Naive B cell (primary cell): ENCODE measurements at regions not wholly inside any gene's neighbourhood (a gene's known extent, or its start where the extent isn't known, plus 50 kb on each side); places are given as distances from the start of the nearest gene placed in this dataset.

Experiments used
- ATAC-seq, 2 donors: fragments of 150-1000 bp; cut with Tn5 transposase; 2 replicates each; pipeline ENCODE4 v1.10.0; 2021; ENCODE audit warnings: low read depth in 2 of 2, mild to moderate bottlenecking in 2 of 2, moderate library complexity in 2 of 2
- DNase-seq: peaks from one replicate; pipeline ENCODE4 v3.0.0; 2022
- H3K27ac Mint-ChIP-seq, 6 donors: one replicate each; pipeline ENCODE4 v1.8.0; 2020 to 2022; ENCODE audit warnings: mild to moderate bottlenecking in 6 of 6, mixed read lengths in 6 of 6, moderate library complexity in 5 of 6, inconsistent platforms in 2 of 6
- H3K27me3 Mint-ChIP-seq, 3 donors: one replicate each; pipeline ENCODE4 v1.8.0; 2021 to 2022; ENCODE audit warnings: mixed read lengths in 3 of 3, mild to moderate bottlenecking in 1 of 3
- H3K36me3 Mint-ChIP-seq, 2 donors: one replicate each; pipeline ENCODE4 v1.8.0; 2020 to 2022; ENCODE audit warnings: mixed read lengths in 2 of 2, inconsistent platforms in 1 of 2, mild to moderate bottlenecking in 1 of 2
- H3K4me1 Mint-ChIP-seq, 3 donors: one replicate each; pipeline ENCODE4 v1.8.0; 2020 to 2022; ENCODE audit warnings: mixed read lengths in 3 of 3, inconsistent platforms in 1 of 3, mild to moderate bottlenecking in 1 of 3, moderate library complexity in 1 of 3
- H3K4me3 Mint-ChIP-seq, 8 donors: one replicate each; pipeline ENCODE4 v1.8.0; 2020 to 2022; ENCODE audit warnings: mild to moderate bottlenecking in 8 of 8, mixed read lengths in 8 of 8, moderate library complexity in 8 of 8, inconsistent platforms in 2 of 8
- H3K9me3 Mint-ChIP-seq, 7 donors: one replicate each; pipeline ENCODE4 v1.8.0; 2020 to 2022; ENCODE audit warnings: mixed read lengths in 7 of 7, mild to moderate bottlenecking in 5 of 7, inconsistent platforms in 2 of 7, moderate library complexity in 1 of 7

GRCh38 chr7:63038987-63039386 lies 959.7 kb upstream of the ZNF722 start:
- Mint-ChIP-seq H3K4me1 (no peaks in the 10 kb centered on the region), H3K9me3 (peaks cover 24 to 58% (median 38%) of the 10 kb centered on the region in 7 donors), H3K27me3 (no peaks in the 10 kb centered on the region), H3K4me3 (no peak overlapping the region), H3K36me3 (peaks cover 0 to 16% of the 10 kb centered on the region in 2 donors), H3K27ac (no peak overlapping the region)
- no peak for DNase-seq
- no peak for ATAC-seq

DNA sequence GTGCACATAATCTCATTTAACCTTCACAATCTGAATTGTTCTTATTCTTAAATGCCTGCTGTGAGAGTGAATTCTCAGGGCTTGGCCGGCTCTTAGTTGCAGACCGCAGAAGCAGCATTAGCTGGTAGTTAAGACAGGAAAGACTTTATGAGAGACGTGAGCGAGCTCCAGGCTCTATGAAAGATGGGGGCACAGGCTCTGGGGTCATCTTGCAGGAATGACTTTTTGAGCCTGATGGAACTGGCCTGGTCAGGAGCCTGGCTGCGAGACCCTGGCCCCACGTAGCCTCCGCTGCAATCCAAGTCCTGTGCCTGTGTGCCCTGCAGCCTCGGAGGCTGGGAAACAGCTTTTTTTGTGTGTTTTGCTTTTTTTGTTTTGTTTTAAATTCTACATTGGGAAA lies 958.8 kb upstream of the ZNF722 start:
- Mint-ChIP-seq H3K4me1 (no peaks in the 10 kb centered on the region), H3K9me3 (peaks cover 24 to 56% (median 36%) of the 10 kb centered on the region in 7 donors), H3K36me3 (peaks cover 0 to 16% of the 10 kb centered on the region in 2 donors), H3K27me3 (no peaks in the 10 kb centered on the region), H3K4me3 (peak overlapping the region in 1 of 8 donors; percentile 5), H3K27ac (no peak overlapping the region)
- DNase-seq (no peak), ATAC-seq (no peak)

DNA sequence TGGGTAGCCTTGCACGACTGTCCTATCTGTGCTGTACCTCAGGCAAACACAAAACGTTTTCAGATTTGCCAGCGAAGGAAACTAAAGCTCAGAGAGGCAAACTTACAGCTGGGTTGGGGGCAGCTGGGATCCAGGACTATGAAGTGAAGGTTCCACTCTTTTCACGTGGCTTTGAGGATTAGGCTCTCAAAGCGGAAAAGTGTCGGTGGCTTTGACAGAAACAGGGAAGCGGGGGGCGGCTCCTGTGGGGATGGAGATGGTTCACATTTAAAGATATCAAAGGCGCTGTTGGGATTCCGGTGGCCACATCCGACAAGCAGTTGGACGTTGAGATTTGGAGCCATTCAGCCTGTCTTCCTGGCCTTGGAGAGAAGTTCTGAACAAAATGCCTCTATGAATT lies 958.3 kb upstream of the ZNF722 start:
- Mint-ChIP-seq H3K4me3 (no peak overlapping the region), H3K27ac (no peak overlapping the region), H3K4me1 (no peaks in the 10 kb centered on the region), H3K27me3 (no peaks in the 10 kb centered on the region), H3K9me3 (peaks cover 24 to 52% (median 35%) of the 10 kb centered on the region in 7 donors), H3K36me3 (peaks cover 0 to 16% of the 10 kb centered on the region in 2 donors)
- ATAC-seq (no peak), DNase-seq (no peak)

DNA sequence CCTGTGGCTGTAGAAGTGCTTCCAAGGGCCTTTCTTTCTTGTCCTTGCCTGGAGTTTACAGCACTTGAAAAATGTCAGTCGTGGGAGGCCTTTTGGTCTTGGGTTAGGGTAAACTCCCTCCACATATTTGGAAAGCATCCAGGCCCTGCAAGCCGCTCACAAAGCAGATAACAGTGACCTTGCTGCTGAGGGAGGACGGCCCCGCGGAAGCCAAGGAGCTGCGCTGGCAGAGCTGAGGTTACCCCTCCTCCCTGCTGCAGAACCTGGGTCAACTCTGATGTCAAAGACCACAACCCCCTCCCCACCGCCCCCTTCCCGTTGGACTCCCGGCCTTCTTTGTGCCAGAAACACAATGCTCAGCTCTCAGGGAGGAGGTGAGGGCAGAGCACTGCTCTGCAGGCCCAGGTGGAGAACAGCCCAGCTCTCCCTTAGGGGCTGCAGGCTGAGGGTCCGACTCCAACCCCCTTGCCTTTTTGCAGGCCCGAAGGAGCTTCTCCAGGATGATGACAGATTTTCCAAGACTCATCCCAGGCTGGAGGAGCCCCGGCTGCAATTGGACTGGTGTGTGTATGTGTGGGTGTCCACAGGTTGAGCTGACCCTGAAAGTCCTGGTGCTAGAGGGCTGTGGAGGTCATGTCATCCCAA lies 957.6 kb upstream of the ZNF722 start:
- H3K4me3 Mint-ChIP-seq: no peak overlapping the region

GRCh38 chr7:63041786-63042185 lies 956.9 kb upstream of the ZNF722 start:
- Mint-ChIP-seq H3K4me1 (no peaks in the 10 kb centered on the region), H3K27me3 (no peaks in the 10 kb centered on the region), H3K36me3 (peaks cover 0 to 16% of the 10 kb centered on the region in 2 donors), H3K27ac (no peak overlapping the region), H3K9me3 (peaks cover 18 to 46% (median 28%) of the 10 kb centered on the region in 7 donors), H3K4me3 (no peak overlapping the region)
- ATAC-seq: no peak
- DNase-seq: no peak

More for the DNA sequence above, 957.6 kb upstream of the ZNF722 start:
- no peak overlapping the region for H3K27ac Mint-ChIP-seq
- no peaks in the 10 kb centered on the region for H3K27me3 Mint-ChIP-seq
- H3K36me3 Mint-ChIP-seq: peaks cover 0 to 16% of the 10 kb centered on the region in 2 donors
- H3K4me1 Mint-ChIP-seq: no peaks in the 10 kb centered on the region
- ATAC-seq: no peak
- no peak for DNase-seq
- H3K9me3 Mint-ChIP-seq: peaks cover 20 to 46% (median 30%) of the 10 kb centered on the region in 7 donors

DNA sequence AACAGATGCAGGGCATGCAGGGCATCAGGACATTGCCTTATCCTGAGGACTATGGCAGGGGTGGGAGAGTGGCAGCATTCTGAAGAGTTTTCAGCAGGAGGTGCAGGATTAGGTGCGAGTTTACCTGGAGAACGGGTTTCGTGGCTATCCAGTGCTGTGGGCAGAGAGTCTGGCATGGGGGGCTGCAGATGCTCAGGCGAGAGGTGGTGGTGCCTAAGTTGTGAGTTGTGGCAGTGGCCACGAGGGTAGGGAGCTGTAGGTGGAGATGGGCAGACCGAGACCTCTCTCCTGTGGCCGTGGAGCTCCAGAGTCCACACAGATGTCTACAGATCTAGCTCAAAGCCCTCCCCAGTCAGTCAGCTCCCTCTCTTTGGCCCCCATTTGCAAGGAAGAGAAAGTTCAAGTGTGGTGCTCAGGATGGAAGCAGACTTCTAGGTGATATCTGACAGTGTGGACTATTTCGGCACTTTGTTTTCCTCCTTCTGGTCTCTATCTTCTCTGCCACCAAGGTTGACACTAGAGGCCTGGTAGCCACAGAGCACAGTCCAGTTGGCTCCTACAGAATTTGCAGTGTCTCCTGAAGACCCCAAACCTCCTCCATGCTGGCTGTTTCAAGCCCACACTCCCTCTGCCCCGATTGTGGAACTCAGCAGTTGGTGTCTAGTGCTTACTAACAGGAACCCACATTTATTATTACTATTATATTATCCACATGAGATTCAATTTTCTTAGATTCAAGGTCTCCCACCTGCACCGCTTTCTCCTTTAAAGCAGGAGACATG lies 955.7 kb upstream of the ZNF722 start:
- H3K27ac Mint-ChIP-seq: peak overlapping the region in 1 of 6 donors; percentile 84
- H3K9me3 Mint-ChIP-seq: peaks cover 16 to 43% (median 23%) of the 10 kb centered on the region in 7 donors
- H3K4me3 Mint-ChIP-seq: no peak overlapping the region
- DNase-seq (no peak), ATAC-seq (no peak)
- H3K27me3 Mint-ChIP-seq: no peaks in the 10 kb centered on the region
- no peaks in the 10 kb centered on the region for H3K4me1 Mint-ChIP-seq
- peaks cover 0 to 12% of the 10 kb centered on the region in 2 donors for H3K36me3 Mint-ChIP-seq

DNA sequence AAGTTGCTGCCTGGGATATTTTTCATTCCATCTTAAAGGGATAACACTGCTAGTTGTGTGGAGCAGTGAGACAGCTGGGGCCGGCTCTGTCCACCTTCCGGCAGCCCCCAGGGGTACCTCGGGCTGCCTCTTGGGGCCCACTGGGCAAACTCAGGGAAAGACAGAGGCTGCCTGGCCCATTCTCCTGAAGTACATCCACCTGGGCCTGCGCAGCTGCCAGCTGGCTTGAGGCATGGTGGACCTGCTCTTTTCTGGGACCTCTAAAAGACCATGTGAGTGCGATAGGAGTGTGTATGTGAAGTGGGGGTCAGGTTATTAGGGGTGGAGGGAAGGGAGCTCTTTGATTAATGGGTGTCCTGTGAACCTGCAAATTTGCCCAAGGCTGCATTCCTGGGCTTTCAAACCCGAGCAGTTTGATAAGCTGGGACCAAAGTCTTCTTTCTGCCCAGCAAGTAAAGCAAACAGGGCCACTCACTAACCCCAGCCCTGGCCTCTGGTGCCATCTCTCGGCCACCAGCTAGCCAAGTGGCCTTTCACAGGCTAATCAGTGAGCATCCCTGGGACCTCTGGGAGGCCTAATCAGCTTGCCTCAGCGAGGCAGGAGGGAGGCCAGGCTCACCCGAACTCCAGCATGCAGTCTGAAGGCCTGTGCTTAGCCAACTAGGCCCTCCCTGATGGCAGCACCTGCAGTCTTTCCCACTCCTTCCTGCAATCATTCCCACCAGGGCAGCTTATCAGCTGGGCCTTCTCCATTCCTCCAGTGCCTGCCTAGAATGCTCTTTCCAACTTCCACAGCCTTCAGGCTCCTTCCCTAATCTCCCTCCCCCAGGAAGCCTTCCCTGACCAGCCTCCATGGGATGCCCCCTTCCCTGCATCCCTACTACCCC lies 954.7 kb upstream of the ZNF722 start:
- H3K36me3 Mint-ChIP-seq: peaks cover 5 to 12% of the 10 kb centered on the region in 2 donors
- H3K27me3 Mint-ChIP-seq: no peaks in the 10 kb centered on the region
- no peak overlapping the region for H3K27ac Mint-ChIP-seq
- DNase-seq (no peak), ATAC-seq (no peak)
- no peaks in the 10 kb centered on the region for H3K4me1 Mint-ChIP-seq
- peaks cover 15 to 46% (median 22%) of the 10 kb centered on the region in 7 donors for H3K9me3 Mint-ChIP-seq
- H3K4me3 Mint-ChIP-seq: no peak overlapping the region

GRCh38 chr7:63044721-63045120 lies 953.9 kb upstream of the ZNF722 start:
- H3K4me3 Mint-ChIP-seq: no peak overlapping the region
- peaks cover 12 to 40% (median 23%) of the 10 kb centered on the region in 7 donors for H3K9me3 Mint-ChIP-seq
- H3K36me3 Mint-ChIP-seq: peaks cover 5 to 11% of the 10 kb centered on the region in 2 donors
- ATAC-seq (no peak), DNase-seq (no peak)
- no peaks in the 10 kb centered on the region for H3K27me3 Mint-ChIP-seq
- H3K4me1 Mint-ChIP-seq: no peaks in the 10 kb centered on the region
- H3K27ac Mint-ChIP-seq: no peak overlapping the region

DNA sequence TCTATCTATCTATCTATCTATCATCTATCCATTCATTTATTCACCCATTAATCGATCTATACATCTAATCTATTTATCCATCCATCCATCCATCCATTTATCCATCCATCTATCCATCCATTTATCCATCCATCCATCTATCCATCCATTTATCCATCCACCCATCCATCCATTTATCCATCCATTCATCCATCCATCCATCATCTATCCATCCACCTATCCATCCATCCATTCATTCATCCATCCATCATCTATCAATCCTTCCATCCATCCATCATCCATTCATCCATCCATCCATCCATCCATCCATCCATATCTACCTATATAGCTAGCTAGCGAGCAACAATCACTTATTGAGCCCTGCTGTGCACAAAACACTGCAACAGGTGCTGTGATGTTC lies 953.1 kb upstream of the ZNF722 start:
- Mint-ChIP-seq H3K4me3 (no peak overlapping the region), H3K9me3 (peaks cover 17 to 39% (median 24%) of the 10 kb centered on the region in 7 donors), H3K36me3 (peaks cover 5 to 11% of the 10 kb centered on the region in 2 donors), H3K27ac (no peak overlapping the region), H3K27me3 (no peaks in the 10 kb centered on the region), H3K4me1 (no peaks in the 10 kb centered on the region)
- no peak for DNase-seq
- no peak for ATAC-seq

GRCh38 chr7:63046612-63047011 lies 952.0 kb upstream of the ZNF722 start:
- no peaks in the 10 kb centered on the region for H3K4me1 Mint-ChIP-seq
- H3K27me3 Mint-ChIP-seq: no peaks in the 10 kb centered on the region
- H3K9me3 Mint-ChIP-seq: peaks cover 21 to 39% (median 30%) of the 10 kb centered on the region in 7 donors
- H3K27ac Mint-ChIP-seq: no peak overlapping the region
- peaks cover 5 to 16% of the 10 kb centered on the region in 2 donors for H3K36me3 Mint-ChIP-seq
- H3K4me3 Mint-ChIP-seq: no peak overlapping the region
- ATAC-seq (no peak), DNase-seq (no peak)

GRCh38 chr7:63047061-63047460 lies 951.6 kb upstream of the ZNF722 start:
- no peak overlapping the region for H3K4me3 Mint-ChIP-seq
- H3K36me3 Mint-ChIP-seq: peaks cover 5 to 19% of the 10 kb centered on the region in 2 donors
- H3K27me3 Mint-ChIP-seq: no peaks in the 10 kb centered on the region
- no peaks in the 10 kb centered on the region for H3K4me1 Mint-ChIP-seq
- ATAC-seq (no peak), DNase-seq (no peak)
- no peak overlapping the region for H3K27ac Mint-ChIP-seq
- H3K9me3 Mint-ChIP-seq: peaks cover 21 to 41% (median 28%) of the 10 kb centered on the region in 7 donors

GRCh38 chr7:63047546-63047945 lies 951.1 kb upstream of the ZNF722 start:
- no peak overlapping the region for H3K4me3 Mint-ChIP-seq
- DNase-seq (no peak), ATAC-seq (no peak)
- H3K4me1 Mint-ChIP-seq: no peaks in the 10 kb centered on the region
- no peaks in the 10 kb centered on the region for H3K27me3 Mint-ChIP-seq
- no peak overlapping the region for H3K27ac Mint-ChIP-seq
- H3K9me3 Mint-ChIP-seq: peaks cover 18 to 38% (median 24%) of the 10 kb centered on the region in 7 donors
- peaks cover 5 to 19% of the 10 kb centered on the region in 2 donors for H3K36me3 Mint-ChIP-seq

DNA sequence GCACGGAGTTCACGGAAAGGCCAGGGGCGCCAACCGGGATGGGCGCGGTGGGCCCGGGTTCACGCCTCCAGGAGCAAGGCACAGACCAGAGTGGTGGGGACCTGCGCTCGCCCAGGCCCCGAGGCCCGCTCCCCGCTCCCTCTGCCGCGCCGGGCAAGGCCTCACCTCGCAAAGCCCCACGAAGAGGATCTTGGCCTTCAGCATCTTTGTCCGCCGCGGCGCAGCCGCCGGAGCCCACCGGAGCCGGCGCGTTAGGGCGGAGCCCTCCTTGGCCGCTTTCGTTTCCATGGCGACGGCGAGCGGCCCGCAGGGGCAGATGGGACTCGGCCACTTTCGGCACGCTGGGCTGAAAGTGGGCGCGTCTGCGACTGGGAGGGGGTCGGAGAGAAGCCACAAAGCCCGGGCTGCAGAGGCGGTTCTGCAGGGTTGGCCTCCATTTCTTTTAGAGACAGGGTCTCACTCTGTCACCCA lies 944.4 kb upstream of the ZNF722 start:
- Mint-ChIP-seq H3K36me3 (peaks cover 0 to 7% of the 10 kb centered on the region in 2 donors), H3K4me3 (no peak overlapping the region), H3K27ac (no peak overlapping the region), H3K4me1 (no peaks in the 10 kb centered on the region), H3K9me3 (peaks cover 9 to 28% (median 17%) of the 10 kb centered on the region in 7 donors), H3K27me3 (no peaks in the 10 kb centered on the region)
- DNase-seq: no peak
- ATAC-seq: no peak
